ENCODE measurements at regions not wholly inside any gene's neighbourhood (a gene's known extent, or its start where the extent isn't known, plus 50 kb on each side); places are given as distances from the start of the nearest gene placed in this dataset.
"Not testable (repeated sequence)": the region's sequence is repeated elsewhere in the genome, so short reads cannot be mapped to it uniquely, and the experiment has no call there.

DNA sequence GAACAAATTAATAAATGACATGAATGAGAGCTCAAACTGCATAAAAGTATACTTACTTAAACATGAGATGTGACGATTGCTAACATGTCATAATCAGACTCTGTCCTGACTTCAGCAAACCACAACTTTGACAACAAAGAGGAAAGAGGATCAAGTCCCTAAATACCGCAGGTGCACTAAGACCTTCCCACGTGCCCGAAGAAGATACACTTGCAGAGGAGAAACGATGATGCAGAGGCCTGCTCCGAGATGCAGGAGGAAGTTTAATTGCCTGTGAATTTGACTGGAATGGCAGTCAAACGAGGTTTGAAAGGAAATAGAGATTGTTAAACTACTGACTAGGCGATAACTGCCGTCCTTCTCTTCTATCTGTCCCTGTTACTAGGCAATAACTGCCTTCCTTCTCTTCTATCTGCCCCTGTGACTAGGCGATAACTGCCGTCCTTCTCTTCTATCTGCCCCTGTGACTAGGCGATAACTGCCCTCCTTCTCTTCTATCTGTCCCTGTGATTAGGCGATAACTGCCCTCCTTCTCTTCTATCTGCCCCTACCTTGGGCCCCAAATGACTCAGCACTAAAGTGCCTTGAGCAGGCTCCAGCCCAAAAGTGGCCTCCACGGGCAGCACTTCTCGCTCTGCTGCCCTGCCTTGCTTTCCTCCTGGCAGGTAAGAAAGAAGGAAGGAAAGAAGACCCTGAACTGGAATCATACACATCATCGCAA lies 2226.0 kb upstream of the DEFB115 start:
- DNase-seq (ENCODE audit: low read depth); H3K4me3 ChIP-seq (ENCODE audit: low read depth, low read length): not testable (repeated sequence)

DNA sequence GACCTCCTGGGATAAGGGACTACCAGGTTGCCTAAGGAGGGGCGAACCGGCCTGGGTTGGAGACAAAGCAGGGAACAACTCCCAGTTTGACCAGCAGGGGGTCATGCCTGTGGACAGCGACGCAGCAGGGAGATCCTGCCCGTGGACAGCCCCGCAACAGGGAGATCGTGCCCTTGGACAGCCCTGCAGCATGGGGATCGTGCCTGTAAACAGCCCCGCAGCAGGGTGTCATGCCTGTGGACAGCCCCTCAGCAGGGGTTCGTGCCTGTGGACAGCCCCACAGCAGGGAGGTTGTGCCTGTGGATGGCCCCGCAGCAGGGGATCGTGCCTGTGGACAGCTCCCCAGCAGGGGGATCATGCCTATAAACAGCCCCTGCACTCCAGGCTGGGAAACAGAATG lies 2213.2 kb upstream of the DEFB115 start:
- H3K4me3 ChIP-seq (ENCODE audit: low read depth, low read length); DNase-seq (ENCODE audit: low read depth): not testable (repeated sequence)

DNA sequence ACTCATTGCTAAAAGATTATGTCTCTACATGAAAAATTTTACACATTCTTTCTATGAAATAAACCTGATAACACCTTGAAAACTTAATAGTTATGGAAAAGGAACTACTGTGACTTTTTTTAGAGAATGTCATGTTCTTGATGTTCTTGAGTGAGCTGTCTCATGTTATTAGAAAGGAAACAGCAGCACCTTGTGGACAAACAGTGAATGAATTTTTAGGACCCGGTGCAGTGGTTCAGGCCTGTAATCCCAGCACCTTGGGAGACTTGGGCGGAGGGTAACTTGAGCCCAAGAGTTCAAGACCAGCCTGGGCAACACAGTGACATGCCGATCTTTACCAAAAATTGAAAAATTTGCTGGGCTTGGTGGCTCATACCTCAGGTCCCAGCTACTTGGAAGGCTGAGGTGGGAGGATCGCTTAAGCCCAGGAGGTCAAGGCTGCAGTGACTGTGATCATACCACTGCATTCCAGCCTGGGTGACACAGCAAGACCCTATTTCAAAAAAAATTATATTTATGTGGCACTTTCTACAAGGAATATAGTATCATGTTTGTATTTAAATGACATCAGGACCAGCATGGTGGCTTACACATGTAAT lies 2207.4 kb upstream of the DEFB115 start:
- not testable (repeated sequence) for H3K4me3 ChIP-seq (ENCODE audit: low read depth, low read length)
- peak; percentile 33 for DNase-seq (ENCODE audit: low read depth)
- TF ChIP-seq, protein P1, sequence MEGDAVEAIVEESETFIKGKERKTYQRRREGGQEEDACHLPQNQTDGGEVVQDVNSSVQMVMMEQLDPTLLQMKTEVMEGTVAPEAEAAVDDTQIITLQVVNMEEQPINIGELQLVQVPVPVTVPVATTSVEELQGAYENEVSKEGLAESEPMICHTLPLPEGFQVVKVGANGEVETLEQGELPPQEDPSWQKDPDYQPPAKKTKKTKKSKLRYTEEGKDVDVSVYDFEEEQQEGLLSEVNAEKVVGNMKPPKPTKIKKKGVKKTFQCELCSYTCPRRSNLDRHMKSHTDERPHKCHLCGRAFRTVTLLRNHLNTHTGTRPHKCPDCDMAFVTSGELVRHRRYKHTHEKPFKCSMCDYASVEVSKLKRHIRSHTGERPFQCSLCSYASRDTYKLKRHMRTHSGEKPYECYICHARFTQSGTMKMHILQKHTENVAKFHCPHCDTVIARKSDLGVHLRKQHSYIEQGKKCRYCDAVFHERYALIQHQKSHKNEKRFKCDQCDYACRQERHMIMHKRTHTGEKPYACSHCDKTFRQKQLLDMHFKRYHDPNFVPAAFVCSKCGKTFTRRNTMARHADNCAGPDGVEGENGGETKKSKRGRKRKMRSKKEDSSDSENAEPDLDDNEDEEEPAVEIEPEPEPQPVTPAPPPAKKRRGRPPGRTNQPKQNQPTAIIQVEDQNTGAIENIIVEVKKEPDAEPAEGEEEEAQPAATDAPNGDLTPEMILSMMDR (IDR thresholded peaks at IDR 0.05; ENCODE audit: insufficient read depth, low read depth, low read length, missing control alignments), result peak; percentile 31

DNA sequence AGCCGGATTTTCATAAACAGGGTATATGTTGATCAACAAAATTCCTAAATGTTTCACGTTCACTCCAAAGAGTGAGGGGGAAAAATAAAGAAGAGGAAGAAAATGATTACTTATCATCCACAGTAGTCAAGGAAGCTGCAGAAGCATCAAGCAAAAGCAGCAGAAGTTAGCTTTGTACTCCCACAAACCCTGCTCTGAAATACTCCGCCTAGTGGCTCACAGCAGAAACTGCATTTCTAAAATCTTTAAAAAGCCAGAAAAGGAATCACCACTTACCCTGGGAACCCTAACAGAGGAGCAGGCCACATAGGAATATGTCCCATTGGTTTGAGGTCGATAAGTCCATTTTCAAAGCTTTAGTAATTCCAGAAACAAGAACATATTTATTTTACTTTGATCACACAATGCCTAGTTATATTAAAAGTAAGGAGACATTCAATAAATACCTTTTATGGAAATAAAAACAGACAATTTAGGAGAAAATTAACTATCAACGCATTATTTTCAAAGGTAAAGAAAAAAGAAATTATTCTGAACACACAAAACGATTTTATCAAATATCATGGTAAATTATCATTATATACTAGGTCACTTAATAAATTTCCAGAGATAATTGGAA lies 2199.5 kb upstream of the DEFB115 start:
- not testable (repeated sequence) for H3K4me3 ChIP-seq (ENCODE audit: low read depth, low read length)
- DNase-seq (ENCODE audit: low read depth), result peak; percentile 17
- TF ChIP-seq, protein P1 (IDR thresholded peaks at IDR 0.05; ENCODE audit: insufficient read depth, low read depth, low read length, missing control alignments), result peak; percentile 55

DNA sequence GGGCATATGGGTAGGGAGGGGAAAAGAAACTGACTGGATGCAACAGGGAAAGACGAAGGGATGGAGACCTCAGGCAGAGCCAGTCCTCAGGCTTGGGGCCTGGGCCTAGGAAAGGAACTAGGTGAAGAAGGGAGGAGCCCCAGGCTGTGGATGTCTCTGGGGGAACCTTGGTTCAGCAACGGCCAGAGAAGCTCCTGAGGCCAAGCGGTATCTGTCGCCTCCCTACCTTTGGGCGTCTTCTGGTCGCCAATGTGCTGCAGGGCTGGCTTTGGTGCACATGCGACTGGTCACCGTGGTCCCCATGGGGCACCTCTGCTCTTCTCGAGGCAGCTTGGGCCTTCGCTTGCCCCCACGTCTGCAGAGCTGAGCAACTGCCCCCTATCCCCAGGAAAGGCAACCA lies 2195.0 kb upstream of the DEFB115 start:
- not testable (repeated sequence) for DNase-seq (ENCODE audit: low read depth); H3K4me3 ChIP-seq (ENCODE audit: low read depth, low read length)

DNA sequence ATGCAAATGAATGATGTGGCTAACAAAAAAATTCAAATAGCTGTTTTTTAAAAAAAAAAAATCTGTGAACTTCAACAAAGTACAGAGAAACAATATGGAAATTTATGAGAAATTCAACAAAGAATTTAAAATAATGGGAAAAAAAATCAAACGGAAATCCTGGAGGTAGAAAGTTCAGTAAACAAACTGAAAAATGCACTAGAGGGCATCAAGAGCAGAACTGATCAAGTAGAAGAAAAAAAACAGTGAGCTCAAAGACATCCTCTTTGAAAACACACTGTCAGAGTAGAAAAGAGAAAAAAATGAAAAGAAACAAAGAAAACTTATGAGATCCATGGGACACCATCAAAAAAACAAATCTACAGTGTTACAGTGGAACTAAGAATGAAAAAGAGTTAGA lies 2191.1 kb upstream of the DEFB115 start:
- DNase-seq (ENCODE audit: low read depth); H3K4me3 ChIP-seq (ENCODE audit: low read depth, low read length): not testable (repeated sequence)

DNA sequence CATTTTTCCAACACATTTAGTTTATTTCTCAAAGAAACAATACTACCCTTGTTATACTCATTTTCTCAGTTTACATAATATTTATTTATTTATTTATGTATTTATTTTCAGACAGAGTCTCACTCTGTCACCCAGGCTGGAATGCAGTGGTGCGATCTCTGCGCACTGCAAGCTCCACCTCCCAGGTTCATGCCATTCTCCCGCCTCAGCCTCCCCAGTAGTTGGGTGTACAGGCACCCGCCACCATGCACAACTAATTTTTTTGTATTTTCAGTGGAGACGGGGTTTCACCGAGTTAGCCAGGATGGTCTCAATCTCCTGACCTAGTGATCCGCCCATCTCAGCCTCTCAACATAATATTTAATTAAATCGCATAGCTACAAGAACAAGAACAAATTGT lies 2183.8 kb upstream of the DEFB115 start:
- DNase-seq (ENCODE audit: low read depth); H3K4me3 ChIP-seq (ENCODE audit: low read depth, low read length): not testable (repeated sequence)

DNA sequence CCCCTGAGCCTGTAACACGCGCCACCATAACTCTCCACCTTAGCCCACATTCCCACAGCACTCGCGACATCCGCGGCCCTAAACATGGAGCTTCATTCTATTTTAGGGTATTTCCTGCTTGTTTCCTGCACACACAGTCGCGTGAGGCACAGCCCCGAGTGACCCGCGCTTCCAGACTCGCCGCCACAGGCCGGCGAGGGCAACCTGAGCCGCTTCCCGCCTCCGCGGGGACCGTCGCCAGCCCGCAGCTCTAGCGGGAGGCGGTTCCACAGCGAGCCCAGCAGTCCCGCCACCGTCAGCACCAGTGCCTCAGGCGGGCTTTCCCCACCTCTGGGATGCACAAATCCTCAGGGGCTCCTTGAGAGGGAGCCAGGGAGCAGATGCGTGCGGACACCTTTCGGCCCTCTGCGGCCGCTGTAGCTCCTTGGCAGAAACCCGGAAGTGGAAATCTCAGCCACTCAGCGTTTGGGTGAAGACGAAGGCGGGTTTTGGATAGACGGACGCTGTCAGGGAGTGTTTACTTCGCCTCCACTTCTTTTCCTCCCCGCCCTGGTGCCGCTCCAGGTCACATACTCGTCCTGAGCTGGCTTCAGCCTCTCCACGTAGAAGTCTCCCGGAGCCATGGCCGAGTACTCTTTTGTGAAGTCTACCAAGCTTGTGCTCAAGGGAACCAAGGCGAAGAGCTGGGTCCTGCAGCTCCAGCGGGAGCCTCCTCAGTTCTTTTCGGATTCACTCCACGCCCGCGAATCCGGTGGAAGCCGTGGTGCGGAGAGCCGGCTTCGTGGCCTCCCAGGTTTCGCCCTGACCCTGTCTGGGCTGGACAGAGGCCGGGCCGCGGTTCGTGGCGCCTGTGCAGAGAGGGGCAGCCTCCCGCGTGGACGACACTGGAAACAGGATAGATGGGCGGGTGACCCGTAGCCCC lies 2177.4 kb upstream of the DEFB115 start:
- DNase-seq (ENCODE audit: low read depth), result peak; percentile 85

DNA sequence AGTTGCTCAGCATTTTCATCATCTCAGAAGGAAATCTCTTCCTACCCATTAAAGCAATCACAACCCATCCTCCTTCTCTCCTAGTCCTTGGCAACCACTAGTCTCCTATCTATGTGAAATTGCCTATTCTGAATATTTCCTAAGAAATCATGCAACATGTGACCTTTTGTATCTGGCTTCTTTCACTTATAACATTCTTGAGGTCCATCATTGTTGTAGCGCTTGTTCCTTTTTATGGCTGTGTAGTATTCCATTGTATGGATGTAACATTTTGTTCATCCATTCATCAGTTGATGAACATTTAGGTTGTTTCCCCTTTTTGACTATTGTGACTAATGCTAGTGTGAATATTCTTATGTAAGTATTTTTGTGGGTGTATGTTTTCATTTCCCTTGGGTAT lies 2175.8 kb upstream of the DEFB115 start:
- not testable (repeated sequence) for H3K4me3 ChIP-seq (ENCODE audit: low read depth, low read length); DNase-seq (ENCODE audit: low read depth)

More for the DNA sequence above, 2177.4 kb upstream of the DEFB115 start:
- peak overlapping the region; percentile 54 for H3K4me3 ChIP-seq (ENCODE audit: low read depth, low read length)
- TF ChIP-seq, protein P1 (IDR thresholded peaks at IDR 0.05; ENCODE audit: insufficient read depth, low read depth, low read length, missing control alignments), result peak; percentile 17

DNA sequence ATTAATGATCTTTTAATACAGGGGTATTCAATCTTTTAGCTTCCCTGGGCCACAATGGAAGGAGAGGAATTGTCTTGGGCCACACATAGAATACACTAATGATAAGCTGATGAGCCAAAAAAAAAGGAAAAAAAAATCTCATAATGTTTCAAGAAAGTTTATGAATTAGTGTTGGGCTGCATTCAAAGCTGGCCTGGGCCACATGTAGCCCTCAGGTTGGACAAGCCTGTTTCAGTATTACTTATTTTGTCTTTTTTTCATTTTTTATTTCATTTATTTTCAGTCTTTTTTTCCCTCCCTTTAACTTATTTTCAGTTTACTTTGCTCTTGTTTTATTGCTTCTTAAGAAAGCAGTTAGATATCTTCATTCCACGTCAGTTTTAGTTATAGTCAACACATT lies 2171.8 kb upstream of the DEFB115 start:
- DNase-seq (ENCODE audit: low read depth), result no peak
- no peak overlapping the region for H3K4me3 ChIP-seq (ENCODE audit: low read depth, low read length)
- TF ChIP-seq, protein P1 (IDR thresholded peaks at IDR 0.05; ENCODE audit: insufficient read depth, low read depth, low read length, missing control alignments), result no peak

DNA sequence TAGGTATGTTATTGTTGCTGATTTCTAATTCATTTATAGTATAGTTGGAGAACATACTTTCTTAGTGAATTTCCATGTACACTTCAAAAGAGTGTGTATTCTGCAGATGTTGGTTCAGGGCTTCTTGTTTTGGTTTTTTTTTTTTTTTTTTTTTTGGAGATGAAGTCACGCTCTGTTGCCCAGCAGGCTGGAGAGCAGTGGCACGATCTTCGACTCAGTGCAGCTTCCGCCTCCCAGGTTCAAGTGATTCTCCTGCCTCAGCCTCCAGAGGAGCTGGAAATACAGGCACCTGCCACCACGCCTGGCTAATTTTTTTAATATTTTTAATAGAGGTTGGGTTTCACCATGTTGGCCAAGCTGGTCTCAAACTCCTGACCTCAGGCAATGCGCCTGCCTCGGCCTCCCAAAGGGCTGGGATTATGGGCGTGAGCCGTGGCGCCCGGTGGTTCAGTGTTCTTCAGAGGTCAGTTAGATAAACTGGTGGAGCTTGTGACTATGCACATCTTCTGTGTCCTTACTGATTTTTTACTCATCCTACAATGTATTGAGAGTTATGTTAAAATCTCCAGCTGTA lies 2171.2 kb upstream of the DEFB115 start:
- not testable (repeated sequence) for H3K4me3 ChIP-seq (ENCODE audit: low read depth, low read length); DNase-seq (ENCODE audit: low read depth)
